ENCODE measurements at regions not wholly inside any gene's neighbourhood (a gene's known extent, or its start where the extent isn't known, plus 50 kb on each side); places are given as distances from the start of the nearest gene placed in this dataset.

DNA sequence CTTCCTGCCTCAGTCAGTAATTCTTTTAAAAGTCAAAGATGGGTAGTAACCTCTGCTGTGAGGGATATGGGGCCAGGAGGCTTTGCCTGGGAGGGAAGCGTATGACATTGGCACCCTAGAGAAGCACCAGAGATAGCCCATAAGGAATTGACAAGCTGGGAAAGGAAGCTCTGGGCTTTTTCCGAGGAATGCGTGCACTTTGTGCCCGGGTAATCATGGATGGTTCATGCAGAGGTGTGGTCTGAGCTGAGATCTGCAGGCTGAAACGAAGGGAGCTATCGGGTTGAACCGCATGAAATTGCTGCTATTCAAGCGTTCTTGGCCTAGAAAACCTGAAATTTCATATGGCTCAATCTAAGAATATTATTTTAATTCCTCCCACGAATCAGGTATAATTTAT lies 127.7 kb upstream of the TLE3 start:
- Histone ChIP-seq H3K36me3 (replicated peaks; ENCODE audit: insufficient read depth, low read depth) (no peaks in the 10 kb centered on the region), H3K27ac (no peak overlapping the region), H2AFZ (no peak overlapping the region), H3K9me2 (replicated peaks; ENCODE audit: insufficient read depth) (no peaks in the 10 kb centered on the region), H3K9me3 (ENCODE audit: low read depth) (no peaks in the 10 kb centered on the region), H3K4me3 (no peak overlapping the region), H3K27me3 (no peaks in the 10 kb centered on the region), H3K4me1 (ENCODE audit: insufficient read depth) (no peaks in the 10 kb centered on the region), H3K79me2 (no peaks in the 10 kb centered on the region), H4K20me1 (ENCODE audit: insufficient read depth, poor library complexity, severe bottlenecking) (no peaks in the 10 kb centered on the region), H3K4me2 (no peak overlapping the region)
- WGBS (ENCODE audit: low lambda C conversion rate, missing lambda C conversion rate): 83% methylated on average over 9 of the region's 9 CpGs
- TF ChIP-seq EZH2phosphoT487 (IDR thresholded peaks at IDR 0.05; ENCODE audit: low read depth, severe bottlenecking, unreplicated experiment): no peak
- TF ChIP-seq, protein P1, sequence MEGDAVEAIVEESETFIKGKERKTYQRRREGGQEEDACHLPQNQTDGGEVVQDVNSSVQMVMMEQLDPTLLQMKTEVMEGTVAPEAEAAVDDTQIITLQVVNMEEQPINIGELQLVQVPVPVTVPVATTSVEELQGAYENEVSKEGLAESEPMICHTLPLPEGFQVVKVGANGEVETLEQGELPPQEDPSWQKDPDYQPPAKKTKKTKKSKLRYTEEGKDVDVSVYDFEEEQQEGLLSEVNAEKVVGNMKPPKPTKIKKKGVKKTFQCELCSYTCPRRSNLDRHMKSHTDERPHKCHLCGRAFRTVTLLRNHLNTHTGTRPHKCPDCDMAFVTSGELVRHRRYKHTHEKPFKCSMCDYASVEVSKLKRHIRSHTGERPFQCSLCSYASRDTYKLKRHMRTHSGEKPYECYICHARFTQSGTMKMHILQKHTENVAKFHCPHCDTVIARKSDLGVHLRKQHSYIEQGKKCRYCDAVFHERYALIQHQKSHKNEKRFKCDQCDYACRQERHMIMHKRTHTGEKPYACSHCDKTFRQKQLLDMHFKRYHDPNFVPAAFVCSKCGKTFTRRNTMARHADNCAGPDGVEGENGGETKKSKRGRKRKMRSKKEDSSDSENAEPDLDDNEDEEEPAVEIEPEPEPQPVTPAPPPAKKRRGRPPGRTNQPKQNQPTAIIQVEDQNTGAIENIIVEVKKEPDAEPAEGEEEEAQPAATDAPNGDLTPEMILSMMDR (IDR thresholded peaks at IDR 0.05; ENCODE audit: poor library complexity): no peak
- TF ChIP-seq EZH2 (IDR thresholded peaks at IDR 0.05; ENCODE audit: borderline replicate concordance): no peak
- no peak for DNase-seq (ENCODE audit: low spot score)

DNA sequence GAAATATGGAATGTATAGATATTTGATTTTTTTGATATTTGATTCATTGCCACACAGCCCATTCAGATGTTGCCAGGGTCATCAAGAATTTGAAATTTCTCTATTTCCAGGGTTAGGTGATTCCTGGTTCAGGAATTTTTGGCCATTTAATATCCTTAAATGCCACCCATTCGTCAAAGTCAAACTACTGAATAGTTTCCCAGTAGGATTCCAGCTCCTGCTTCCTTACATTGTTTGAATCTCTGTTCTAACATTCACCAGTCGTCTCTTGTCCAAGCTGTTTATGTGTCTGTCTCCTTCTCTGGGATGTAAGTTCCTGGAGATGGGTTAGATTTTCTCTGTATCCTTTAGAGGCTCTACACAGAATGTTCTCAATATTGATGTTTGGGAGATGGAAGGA lies 124.9 kb upstream of the TLE3 start:
- Histone ChIP-seq H3K4me3 (no peak overlapping the region), H4K20me1 (ENCODE audit: insufficient read depth, poor library complexity, severe bottlenecking) (no peaks in the 10 kb centered on the region), H3K9me3 (ENCODE audit: low read depth) (no peaks in the 10 kb centered on the region), H3K36me3 (replicated peaks; ENCODE audit: insufficient read depth, low read depth) (no peaks in the 10 kb centered on the region), H3K79me2 (no peaks in the 10 kb centered on the region), H2AFZ (no peak overlapping the region), H3K27me3 (no peaks in the 10 kb centered on the region), H3K4me1 (ENCODE audit: insufficient read depth) (no peaks in the 10 kb centered on the region), H3K4me2 (no peak overlapping the region), H3K27ac (no peak overlapping the region), H3K9me2 (replicated peaks; ENCODE audit: insufficient read depth) (no peaks in the 10 kb centered on the region)
- DNase-seq (ENCODE audit: low spot score): no peak
- TF ChIP-seq, protein P1 (IDR thresholded peaks at IDR 0.05; ENCODE audit: poor library complexity): no peak
- TF ChIP-seq EZH2phosphoT487 (IDR thresholded peaks at IDR 0.05; ENCODE audit: low read depth, severe bottlenecking, unreplicated experiment) (no peak), EZH2 (IDR thresholded peaks at IDR 0.05; ENCODE audit: borderline replicate concordance) (no peak)
- 83% methylated on average over 2 of the region's 2 CpGs for WGBS (ENCODE audit: low lambda C conversion rate, missing lambda C conversion rate)

DNA sequence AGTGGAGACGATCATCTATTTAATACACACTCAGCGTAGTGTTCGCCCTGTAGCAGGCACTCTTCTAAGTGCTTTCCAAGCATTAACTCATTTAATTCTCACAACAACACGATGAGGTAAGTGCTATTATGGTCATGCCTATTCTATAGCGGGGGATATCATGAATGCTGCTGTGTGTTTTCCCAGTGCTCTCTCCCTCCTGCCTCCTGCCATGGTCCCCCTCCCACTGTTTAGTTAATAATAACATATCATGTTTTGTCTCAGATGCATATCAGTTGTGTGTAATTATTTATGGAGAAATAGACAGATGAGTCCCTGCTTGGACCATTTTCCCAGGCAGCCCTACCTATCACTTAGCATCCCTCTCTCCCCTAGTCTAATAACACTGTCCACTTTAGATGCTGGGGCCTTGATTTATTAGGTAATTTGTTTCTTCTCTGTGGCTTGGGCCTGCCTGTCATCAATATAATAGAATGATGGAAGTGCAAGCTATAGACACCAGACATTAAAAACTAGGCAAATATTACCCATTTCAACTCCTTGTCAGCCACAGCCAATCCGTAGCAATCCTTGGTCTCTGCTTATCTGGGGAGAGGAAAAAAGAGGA lies 122.9 kb upstream of the TLE3 start:
- 91% methylated on average over 6 of the region's 6 CpGs for WGBS (ENCODE audit: low lambda C conversion rate, missing lambda C conversion rate)
- DNase-seq (ENCODE audit: low spot score): no peak
- H3K27ac ChIP-seq: no peak overlapping the region
- no peaks in the 10 kb centered on the region for H3K9me2 ChIP-seq (replicated peaks; ENCODE audit: insufficient read depth)
- H3K36me3 ChIP-seq (replicated peaks; ENCODE audit: insufficient read depth, low read depth): no peaks in the 10 kb centered on the region
- no peak overlapping the region for H2AFZ ChIP-seq
- no peaks in the 10 kb centered on the region for H3K79me2 ChIP-seq
- H3K9me3 ChIP-seq (ENCODE audit: low read depth): no peaks in the 10 kb centered on the region
- TF ChIP-seq, protein P1 (IDR thresholded peaks at IDR 0.05; ENCODE audit: poor library complexity): no peak
- TF ChIP-seq EZH2 (IDR thresholded peaks at IDR 0.05; ENCODE audit: borderline replicate concordance): no peak
- no peak for TF ChIP-seq EZH2phosphoT487 (IDR thresholded peaks at IDR 0.05; ENCODE audit: low read depth, severe bottlenecking, unreplicated experiment)
- no peaks in the 10 kb centered on the region for H3K27me3 ChIP-seq
- no peak overlapping the region for H3K4me3 ChIP-seq
- H4K20me1 ChIP-seq (ENCODE audit: insufficient read depth, poor library complexity, severe bottlenecking): no peaks in the 10 kb centered on the region
- H3K4me1 ChIP-seq (ENCODE audit: insufficient read depth): no peaks in the 10 kb centered on the region
- H3K4me2 ChIP-seq: no peak overlapping the region

Data from hepatocyte (in vitro differentiated cells).